H1 (cell line): ENCODE measurements at regions not wholly inside any gene's neighbourhood (a gene's known extent, or its start where the extent isn't known, plus 50 kb on each side); places are given as distances from the start of the nearest gene placed in this dataset.

Experiments
- CTCF ChIP-seq, 3 experiments: IDR thresholded peaks; 1 replicate in 2 of 3; 2 replicates in 1 of 3; pipeline versions ENCODE4 v1.5.1 to v1.6.1; 2011; ENCODE audit warnings: low read length in 3 of 3, mild to moderate bottlenecking in 3 of 3, inconsistent platforms in 2 of 3, low read depth in 1 of 3, moderate library complexity in 1 of 3; ENCODE audit not compliant: insufficient read depth in 1 of 3; ENCODE audit errors: control extremely low read depth in 1 of 3
- EZH2 ChIP-seq: fragments of 200-600 bp; sonication (generic); IDR thresholded peaks from 2 replicates; pipeline ENCODE4 v1.7.1; 2012; ENCODE audit warnings: low read depth, mild to moderate bottlenecking, moderate library complexity, low read length, inconsistent platforms; ENCODE audit not compliant: severe bottlenecking
- JUND ChIP-seq: IDR thresholded peaks from 2 replicates; pipeline ENCODE4 v1.6.1; 2011; ENCODE audit warnings: mild to moderate bottlenecking, improper control_type of control experiment, low read length
- KDM1A ChIP-seq: fragments of 200-600, 300-600 bp; sonication (generic); IDR thresholded peaks from 2 replicates; pipeline ENCODE4 v1.7.1; 2016; ENCODE audit warnings: mild to moderate bottlenecking, low read length, borderline replicate concordance
- MAFK ChIP-seq: IDR thresholded peaks from 2 replicates; pipeline ENCODE4 v1.6.1; 2012; ENCODE audit warnings: low read depth, mild to moderate bottlenecking, improper control_type of control experiment, low read length
- POLR2A ChIP-seq, 2 experiments: IDR thresholded peaks; 1 replicate in 1 of 2; 2 replicates in 1 of 2; pipeline ENCODE4 v1.6.1; 2011; ENCODE audit warnings: low read depth in 2 of 2, low read length in 2 of 2, mild to moderate bottlenecking in 2 of 2; ENCODE audit errors: control extremely low read depth in 1 of 2

- TF ChIP-seq CTCF (IDR thresholded peaks at IDR 0.05; ENCODE audit: control extremely low read depth in 1 of 3, insufficient read depth in 1 of 3, low read depth in 1 of 3, low read length in 3 of 3), result no peak
- no peak for TF ChIP-seq MAFK
- no peak for TF ChIP-seq EZH2
- no peak for TF ChIP-seq POLR2A (IDR thresholded peaks at IDR 0.05; ENCODE audit: control extremely low read depth in 1 of 2, low read depth in 2 of 2, low read length in 2 of 2)
- TF ChIP-seq KDM1A, result no peak
- TF ChIP-seq JUND, result no peak
Observed at GRCh38 chr4:55016131-55016530, 109.3 kb downstream of the KDR start.
